HEK293 (cell line): ENCODE measurements at regions not wholly inside any gene's neighbourhood (a gene's known extent, or its start where the extent isn't known, plus 50 kb on each side); places are given as distances from the start of the nearest gene placed in this dataset.

Experiments
- CTCF ChIA-PET: fragments of 350-600 bp; formaldehyde crosslinking; extraction: SDS; loops from one replicate; lab custom pipeline; 2021; ENCODE audit warnings: antibody characterized with exemption; lab: Yijun Ruan, JAX
- POLR2A ChIA-PET: fragments of 300-600 bp; formaldehyde crosslinking; extraction: SDS; loops from one replicate; lab custom pipeline; 2020; ENCODE audit warnings: antibody characterized with exemption, inconsistent platforms; lab: Yijun Ruan, JAX
- H3K27ac ChIP-seq: fragments of 200-500 bp; sonication (Bioruptor generic); 2 replicates; pipeline ENCODE4 v1.5.1; 2014; ENCODE audit warnings: low read depth, low read length, control low read depth, inconsistent platforms; ENCODE audit errors: extremely low read depth
- H3K36me3 ChIP-seq, 2 experiments: fragments of 200-500 bp in 1 of 2; sonication (Bioruptor generic) in 1 of 2; 1 replicate in 1 of 2; 2 replicates in 1 of 2; pipeline ENCODE4 v1.5.1; 2014 to 2017; ENCODE audit warnings: inconsistent platforms in 2 of 2, low read length in 2 of 2; ENCODE audit not compliant: control insufficient read depth in 2 of 2, insufficient read depth in 1 of 2
- H3K4me1 ChIP-seq: fragments of 200-500 bp; sonication (Bioruptor generic); 2 replicates; pipeline ENCODE4 v1.5.1; 2014; ENCODE audit warnings: mild to moderate bottlenecking, low read length, inconsistent platforms; ENCODE audit not compliant: control insufficient read depth, insufficient read depth
- H3K4me3 ChIP-seq: 2 replicates; pipeline ENCODE4 v1.5.1; 2011; ENCODE audit warnings: low read depth, mild to moderate bottlenecking, control low read depth, low read length, moderate library complexity
- H3K9me3 ChIP-seq: fragments of 200-500 bp; sonication (Bioruptor generic); 2 replicates; pipeline ENCODE4 v1.5.1; 2014; ENCODE audit warnings: low read depth, low read length, inconsistent platforms; ENCODE audit not compliant: control insufficient read depth, insufficient read depth
- BCL11A ChIP-seq: fragments of 450-650 bp; formaldehyde crosslinking; IDR thresholded peaks from 2 replicates; pipeline ENCODE4 v1.5.1; 2016; ENCODE audit warnings: low read depth, missing biosample characterization, missing genetic modification characterization
- ELK4 ChIP-seq: IDR thresholded peaks from 2 replicates; pipeline ENCODE4 v1.6.1; 2011; ENCODE audit warnings: mild to moderate bottlenecking, low read depth, low read length, borderline replicate concordance
- GFI1B ChIP-seq: fragments of 450-650 bp; formaldehyde crosslinking; IDR thresholded peaks from 2 replicates; pipeline ENCODE4 v1.5.1; 2016; ENCODE audit warnings: missing biosample characterization, missing genetic modification characterization
- PRDM2 ChIP-seq: fragments of 450-650 bp; formaldehyde crosslinking; IDR thresholded peaks from 2 replicates; pipeline ENCODE4 v1.5.1; 2016; ENCODE audit warnings: missing biosample characterization, missing genetic modification characterization, borderline replicate concordance
- ZBTB11 ChIP-seq: fragments of 450-650 bp; formaldehyde crosslinking; conservative IDR thresholded peaks from 2 replicates; pipeline ENCODE4 v1.5.1; 2016; ENCODE audit warnings: low read depth, missing biosample characterization, missing genetic modification characterization
- ZBTB17 ChIP-seq: fragments of 450-650 bp; formaldehyde crosslinking; IDR thresholded peaks from 2 replicates; pipeline ENCODE4 v1.5.1; 2016; ENCODE audit warnings: missing biosample characterization, missing genetic modification characterization
- ZIC2 ChIP-seq: fragments of 450-650 bp; formaldehyde crosslinking; IDR thresholded peaks from 2 replicates; pipeline ENCODE4 v1.5.1; 2016; ENCODE audit warnings: missing biosample characterization, missing genetic modification characterization
- ZNF121 ChIP-seq: fragments of 450-650 bp; formaldehyde crosslinking; IDR thresholded peaks from 2 replicates; pipeline ENCODE4 v1.5.1; 2016; ENCODE audit warnings: missing biosample characterization, missing genetic modification characterization
- ZNF174 ChIP-seq: fragments of 450-650 bp; formaldehyde crosslinking; IDR thresholded peaks from 2 replicates; pipeline ENCODE4 v1.5.0; 2017; ENCODE audit warnings: missing biosample characterization, mild to moderate bottlenecking, missing genetic modification characterization
- ZNF18 ChIP-seq: fragments of 450-650 bp; formaldehyde crosslinking; IDR thresholded peaks from 2 replicates; pipeline ENCODE4 v1.5.1; 2016; ENCODE audit warnings: missing biosample characterization, missing genetic modification characterization
- ZNF266 ChIP-seq: fragments of 450-650 bp; formaldehyde crosslinking; IDR thresholded peaks from 2 replicates; pipeline ENCODE4 v1.5.1; 2016; ENCODE audit warnings: missing biosample characterization, missing genetic modification characterization, low read depth
- ZNF311 ChIP-seq: fragments of 450-650 bp; formaldehyde crosslinking; IDR thresholded peaks from 2 replicates; pipeline ENCODE4 v1.5.1; 2017; ENCODE audit warnings: missing biosample characterization, missing genetic modification characterization, borderline replicate concordance
- ZNF426 ChIP-seq: fragments of 450-650 bp; formaldehyde crosslinking; IDR thresholded peaks from 2 replicates; pipeline ENCODE4 v1.5.1; 2017; ENCODE audit warnings: missing biosample characterization, missing genetic modification characterization, mild to moderate bottlenecking, inconsistent platforms, moderate library complexity
- ZNF473 ChIP-seq: fragments of 450-650 bp; formaldehyde crosslinking; IDR thresholded peaks from 2 replicates; pipeline ENCODE4 v1.5.1; 2017; ENCODE audit warnings: missing biosample characterization, missing genetic modification characterization
- ZNF529 ChIP-seq: fragments of 450-650 bp; formaldehyde crosslinking; IDR thresholded peaks from 2 replicates; pipeline ENCODE4 v1.5.1; 2017; ENCODE audit warnings: missing genetic modification characterization, missing biosample characterization; ENCODE audit not compliant: insufficient replicate concordance
- ZNF560 ChIP-seq: fragments of 450-650 bp; formaldehyde crosslinking; IDR thresholded peaks from 2 replicates; pipeline ENCODE4 v1.5.1; 2017; ENCODE audit warnings: missing biosample characterization, missing genetic modification characterization, borderline replicate concordance
- ZNF776 ChIP-seq: fragments of 450-650 bp; formaldehyde crosslinking; IDR thresholded peaks from 2 replicates; pipeline ENCODE4 v1.5.0; 2017; ENCODE audit warnings: missing biosample characterization, missing genetic modification characterization, borderline replicate concordance
- ZNF777 ChIP-seq: fragments of 450-650 bp; formaldehyde crosslinking; IDR thresholded peaks from 2 replicates; pipeline ENCODE4 v1.5.1; 2017; ENCODE audit warnings: missing biosample characterization, missing genetic modification characterization, borderline replicate concordance

- ChIA-PET CTCF (interaction anchor here (0.7 kb wide), 1 partner anchor 217 kb away, joined by 3 read pairs; no protein-coding TSS in a partner anchor), POLR2A (no interaction called here)
- no peaks in the 10 kb centered on the region for H3K9me3 ChIP-seq
Observed at GRCh38 chrX:109940411-109940810, 62.5 kb upstream of the TMEM164 start.

GRCh38 chrX:109943092-109943739 lies 59.7 kb upstream of the TMEM164 start:
- H3K4me3 ChIP-seq, result no peak overlapping the region
- ChIA-PET CTCF (interaction anchor here (1.5 kb wide), 1 partner anchor 28 kb away, joined by 4 read pairs; no protein-coding TSS in a partner anchor), POLR2A (interaction anchor here (0.6 kb wide), 1 partner anchor 34 kb away, joined by 6 read pairs; no protein-coding TSS in a partner anchor)
- no peaks in the 10 kb centered on the region for H3K9me3 ChIP-seq
- TF ChIP-seq ZBTB17 (tag by site-specific recombination) (no peak), ZIC2 (tag by site-specific recombination) (peak; percentile 60; the same call in 1 of the 2 replicates)
- H3K4me1 ChIP-seq, result no peaks in the 10 kb centered on the region
- H3K27ac ChIP-seq, result no peak overlapping the region
- no peaks in the 10 kb centered on the region for H3K36me3 ChIP-seq

More at GRCh38 chrX:109940411-109940810, 62.5 kb upstream of the TMEM164 start:
- H3K4me1 ChIP-seq, result no peaks in the 10 kb centered on the region
- H3K36me3 ChIP-seq, result no peaks in the 10 kb centered on the region
- no peak overlapping the region for H3K4me3 ChIP-seq
- no peak for TF ChIP-seq ZNF776 (tag by site-specific recombination)
- no peak for TF ChIP-seq GFI1B (tag by site-specific recombination)
- TF ChIP-seq ZNF560 (tag by site-specific recombination), result no peak
- no peak overlapping the region for H3K27ac ChIP-seq

- Histone ChIP-seq H3K4me3 (no peak overlapping the region), H3K27ac (no peak overlapping the region)
- POLR2A ChIA-PET, result interaction anchor here (0.6 kb wide), 1 partner anchor 35 kb away, joined by 6 read pairs; no protein-coding TSS in a partner anchor
- TF ChIP-seq ZNF777 (tag by site-specific recombination) (no peak), ZNF311 (tag by site-specific recombination) (no peak), ELK4 (no peak), ZNF266 (no peak), ZNF473 (no peak), ZNF174 (tag by site-specific recombination) (no peak), ZNF426 (tag by site-specific recombination) (no peak), ZNF529 (tag by site-specific recombination) (no peak), PRDM2 (tag by site-specific recombination) (no peak), ZBTB11 (no peak), BCL11A (tag by site-specific recombination) (no peak), ZNF121 (tag by site-specific recombination) (no peak), ZNF18 (tag by site-specific recombination) (no peak)
Observed at GRCh38 chrX:109943740-109944092, 59.2 kb upstream of the TMEM164 start.

More at GRCh38 chrX:109943740-109944092, 59.2 kb upstream of the TMEM164 start:
- no peaks in the 10 kb centered on the region for H3K36me3 ChIP-seq
- H3K9me3 ChIP-seq, result no peaks in the 10 kb centered on the region
- H3K4me1 ChIP-seq, result no peaks in the 10 kb centered on the region
- CTCF ChIA-PET, result interaction anchor here (1.1 kb wide), 1 partner anchor 33 kb away, joined by 3 read pairs; no protein-coding TSS in a partner anchor
